SKM-1 treated with dmso at 0.1 percent for 144 hours (cell line): ENCODE measurements at regions not wholly inside any gene's neighbourhood (a gene's known extent, or its start where the extent isn't known, plus 50 kb on each side); places are given as distances from the start of the nearest gene placed in this dataset.

Source experiments
- DNase-seq: peaks from one replicate; lab custom pipeline; 2025; ENCODE audit not compliant: unreplicated experiment; lab: John Stamatoyannopoulos, UW

DNA sequence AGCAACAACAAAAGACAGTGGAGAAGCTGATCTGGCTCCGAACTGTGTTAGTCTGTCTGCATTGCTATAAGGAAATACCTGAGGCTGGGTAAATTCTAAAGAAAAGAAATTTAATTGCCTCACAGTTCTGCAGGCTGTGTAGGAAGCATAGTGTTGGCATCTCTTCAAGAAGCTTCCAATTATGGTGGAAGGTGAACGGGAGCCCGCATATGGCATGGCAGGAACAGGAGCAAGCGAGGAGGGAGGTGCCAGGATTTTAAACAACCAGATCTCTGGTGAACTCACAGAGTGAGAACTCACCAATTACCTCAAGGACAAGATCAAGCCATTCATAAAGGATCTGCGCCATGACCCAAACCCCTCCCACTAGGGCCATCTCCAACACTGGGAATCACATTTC, 293.5 kb downstream of the SMOC2 start:
- DNase-seq, result no peak

DNA sequence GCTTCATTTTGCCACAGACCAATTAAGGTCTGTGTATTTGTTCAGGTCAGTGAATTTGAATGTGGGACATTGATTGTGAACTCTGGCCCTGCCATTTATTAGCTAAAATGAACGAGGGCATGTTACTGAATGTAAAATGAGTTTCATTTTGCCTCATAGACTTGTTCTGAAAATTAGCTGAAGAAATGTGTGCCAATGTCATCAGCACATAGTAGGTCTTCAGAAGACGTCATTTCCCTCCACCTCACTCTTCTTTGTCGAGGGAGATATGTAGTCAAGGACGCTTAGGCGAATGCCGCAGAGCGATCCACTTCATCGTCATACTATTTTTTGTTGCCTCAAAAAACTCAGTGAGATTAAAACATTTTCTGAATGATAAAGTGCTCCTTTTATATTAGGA, 291.7 kb downstream of the SMOC2 start:
- no peak for DNase-seq

DNA sequence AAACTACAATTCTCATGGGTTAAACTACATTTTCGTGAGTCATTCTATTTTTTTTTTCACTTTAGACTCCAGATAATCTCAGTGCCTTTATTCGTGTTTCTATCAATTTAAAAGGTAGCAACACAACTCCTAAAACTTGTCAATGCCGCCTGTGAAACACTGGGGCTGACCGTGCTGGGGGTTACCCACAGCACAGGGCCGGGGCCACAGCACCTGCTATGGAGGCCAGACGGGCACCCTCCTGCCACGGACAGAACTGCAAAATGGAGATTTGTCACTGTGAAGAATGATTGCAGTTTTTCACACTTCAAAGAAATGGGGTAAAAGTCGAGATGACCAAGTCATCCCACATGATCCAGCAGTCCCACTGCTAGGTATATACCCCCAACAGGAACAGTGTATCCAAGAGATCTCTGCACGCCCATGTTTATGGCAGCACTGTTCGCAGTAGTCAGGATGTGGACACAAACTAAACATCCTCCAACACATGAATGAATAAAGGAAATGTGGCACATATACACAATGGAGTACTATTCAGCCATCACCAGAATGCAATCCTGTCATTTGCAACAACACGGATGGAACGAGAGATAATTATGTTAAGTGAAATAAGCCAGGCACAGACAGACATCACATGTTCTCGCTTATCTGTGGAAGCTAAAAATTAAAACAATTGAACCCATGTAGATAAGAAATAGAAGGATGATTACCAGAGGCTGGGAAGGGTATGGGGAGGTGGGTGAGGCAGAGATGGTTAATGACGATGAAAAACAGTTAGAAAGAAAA, 290.1 kb downstream of the SMOC2 start:
- no peak for DNase-seq

DNA sequence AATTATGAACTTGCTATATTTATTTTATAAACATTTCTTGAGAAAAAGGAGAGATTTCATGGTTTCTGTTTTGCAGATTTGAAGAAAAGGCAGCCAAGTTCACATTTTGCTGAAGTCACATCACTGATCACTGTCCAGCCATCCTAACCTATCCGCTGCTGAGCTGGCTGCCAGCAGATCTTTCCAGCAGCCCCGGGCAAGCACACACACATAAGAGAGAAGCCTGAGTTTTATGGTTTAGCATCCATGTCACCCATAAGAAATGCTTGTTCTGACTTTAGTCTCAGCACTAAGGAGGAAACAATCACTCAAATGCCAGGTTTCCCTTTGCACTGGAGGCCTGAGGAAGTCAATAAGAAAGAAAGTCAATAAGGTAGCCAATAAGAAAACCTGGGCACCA, 287.1 kb downstream of the SMOC2 start:
- DNase-seq, result no peak

DNA sequence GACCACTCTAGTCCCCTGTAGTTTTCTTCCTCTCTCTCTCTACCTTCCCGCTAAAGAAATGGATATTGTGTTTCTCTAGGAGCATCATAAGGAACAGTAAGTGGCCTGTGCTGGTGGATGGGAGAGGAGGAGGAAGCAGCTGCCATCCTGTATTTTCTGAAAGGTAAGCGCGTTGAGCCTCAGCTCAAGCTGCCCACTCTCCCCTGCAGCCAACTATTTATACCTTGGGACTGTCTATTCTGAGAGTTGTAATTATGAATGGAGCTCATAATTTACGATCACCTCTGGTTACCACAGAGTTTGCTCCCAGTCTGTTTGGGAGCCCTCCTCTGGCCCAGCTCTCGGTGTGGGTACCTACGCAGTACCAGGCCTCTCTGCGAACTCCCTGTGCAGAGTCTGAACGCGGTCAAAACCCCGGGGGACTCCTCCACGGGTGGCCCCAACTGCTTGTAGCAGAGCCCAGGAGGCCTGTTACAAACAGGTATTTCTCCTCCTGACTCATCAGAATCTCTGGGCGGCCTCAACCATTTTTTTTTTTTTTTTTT, 285.4 kb downstream of the SMOC2 start:
- DNase-seq, result no peak

DNA sequence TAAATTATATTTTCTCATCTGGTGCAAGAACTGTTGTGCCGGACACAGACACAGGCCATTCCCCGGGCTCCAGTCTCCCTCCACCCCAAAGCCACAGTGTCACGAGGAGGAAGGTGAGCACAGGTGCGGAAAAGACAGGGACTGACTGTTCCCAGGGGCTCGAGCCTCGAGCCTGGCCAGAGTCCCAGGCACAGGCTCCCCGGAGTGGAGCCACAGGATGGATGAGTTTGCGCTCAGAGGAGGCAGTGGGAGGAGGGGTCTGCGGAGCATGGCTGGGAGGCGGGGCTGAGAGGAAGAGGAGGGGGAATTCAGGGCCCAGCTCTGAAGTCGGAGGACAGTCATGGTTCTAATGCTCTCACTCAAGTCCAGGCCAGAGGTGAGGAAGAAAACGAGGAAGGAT, 284.8 kb downstream of the SMOC2 start:
- DNase-seq, result no peak

DNA sequence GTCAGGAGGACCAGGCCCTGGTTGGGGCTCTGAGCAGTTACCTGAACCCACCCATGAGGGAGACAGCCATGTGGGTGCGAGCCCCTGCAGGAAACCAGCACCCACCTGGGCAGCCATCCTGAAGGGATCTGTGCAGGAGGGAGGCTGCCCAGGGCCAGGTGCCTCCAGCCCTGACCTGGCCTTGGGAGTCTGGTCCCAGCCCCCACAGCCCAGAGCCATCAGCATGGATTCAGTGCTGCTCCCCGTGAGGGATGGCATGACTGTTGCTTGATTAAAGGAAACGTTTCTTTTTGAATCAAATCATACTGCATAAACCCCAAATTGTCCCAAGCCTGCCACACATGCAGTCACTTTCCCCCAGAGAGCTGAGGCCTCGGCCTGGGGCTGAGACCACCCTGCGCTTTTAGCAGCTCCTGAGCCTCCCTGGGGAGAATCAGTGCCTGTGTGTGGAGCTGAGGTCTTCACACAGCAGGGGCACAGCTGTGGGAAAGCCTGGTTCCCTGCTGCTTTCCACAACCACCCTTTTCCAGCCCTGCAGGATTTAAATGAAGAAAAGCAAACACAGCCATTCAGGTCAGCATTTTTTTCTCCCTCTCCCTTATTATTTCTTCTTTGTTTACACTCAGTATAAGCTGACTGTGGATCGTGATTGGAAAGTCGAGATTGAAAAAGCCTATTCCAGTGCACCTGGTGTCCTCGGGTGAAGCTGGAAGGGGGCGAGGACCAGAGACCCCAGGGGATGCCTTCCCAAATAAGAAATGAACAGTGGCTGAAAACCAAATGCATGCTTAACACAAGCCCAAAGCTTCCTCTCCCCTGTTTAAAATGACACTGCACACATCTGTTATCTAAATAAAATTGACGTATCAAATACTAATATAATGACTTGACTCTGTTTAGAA, 283.9 kb downstream of the SMOC2 start:
- no peak for DNase-seq

DNA sequence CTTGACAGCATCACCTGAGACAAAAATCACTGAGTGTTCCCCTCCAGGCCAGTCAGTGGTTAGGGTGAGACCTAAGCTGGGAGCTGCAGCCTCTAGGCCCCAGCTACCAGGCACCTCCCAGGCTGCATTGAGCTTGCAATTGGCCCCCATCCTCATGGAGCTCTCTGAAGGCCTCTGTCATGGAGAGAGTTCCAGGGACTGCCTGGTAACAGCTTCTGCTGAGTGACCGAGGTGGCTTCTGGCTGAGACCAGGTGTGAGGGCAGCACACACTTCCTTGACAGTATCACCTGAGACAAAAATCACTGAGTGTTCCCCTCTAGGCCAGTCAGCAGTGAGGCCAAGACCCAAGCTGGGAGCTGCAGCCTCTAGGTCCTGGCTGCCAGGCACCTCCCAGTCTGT, 283.0 kb downstream of the SMOC2 start:
- DNase-seq, result no peak

DNA sequence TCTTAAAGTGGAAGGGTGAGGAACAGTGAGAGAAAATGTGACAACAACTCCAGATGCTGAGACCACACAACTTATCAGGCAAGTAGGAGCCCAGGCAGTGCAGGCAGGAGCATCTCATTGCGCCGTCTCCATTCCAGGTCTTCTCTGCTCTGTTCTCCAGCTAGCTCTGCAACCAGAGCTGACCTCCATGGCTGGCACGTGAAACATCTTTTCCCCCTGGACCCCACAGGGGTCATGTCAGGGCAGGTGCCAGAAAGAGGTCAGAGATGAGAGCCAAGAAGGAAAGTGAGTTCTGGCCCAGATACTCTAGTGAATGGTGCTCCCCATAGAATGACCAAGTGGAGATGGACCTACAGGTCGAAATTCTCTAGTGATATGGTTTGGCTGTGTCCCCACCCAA, 281.4 kb downstream of the SMOC2 start:
- DNase-seq, result no peak

DNA sequence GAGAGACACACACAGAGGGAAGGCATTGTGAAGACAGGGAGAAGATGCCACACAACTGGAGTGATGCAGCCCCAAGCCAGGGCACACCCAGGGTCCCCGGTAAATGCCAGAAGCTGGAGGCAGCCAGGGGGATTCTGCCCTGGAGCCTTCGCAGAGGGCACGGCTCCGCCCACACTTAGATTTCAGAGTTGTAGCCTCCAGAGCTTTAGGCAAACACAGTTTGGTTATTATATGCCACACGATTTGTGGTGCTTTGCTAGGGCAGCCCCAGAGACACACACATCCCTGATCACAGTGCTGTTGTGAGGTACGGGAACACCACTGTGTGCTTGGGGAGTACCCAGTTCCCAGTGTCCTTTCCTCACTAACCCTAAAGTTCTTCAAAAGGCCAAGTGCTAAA, 280.6 kb downstream of the SMOC2 start:
- no peak for DNase-seq

DNA sequence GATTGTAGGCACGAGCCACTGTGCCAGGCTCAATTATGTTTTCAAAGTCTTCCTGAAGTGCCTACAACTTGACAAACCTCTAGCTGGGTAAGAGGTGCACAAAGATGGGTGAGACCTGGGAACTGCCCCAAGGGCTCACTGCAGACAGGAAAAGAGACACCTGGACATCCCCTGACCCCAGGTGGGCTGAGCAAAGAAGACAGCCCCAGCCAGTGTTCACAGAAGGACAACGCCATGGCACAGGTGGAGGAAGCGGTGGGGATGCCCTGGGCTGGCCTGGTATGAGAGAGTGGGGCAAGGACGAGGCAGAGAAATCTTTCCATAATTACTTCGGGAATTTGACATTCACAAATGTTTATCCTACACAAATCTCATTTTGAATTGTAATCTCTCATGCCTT, 278.9 kb downstream of the SMOC2 start:
- DNase-seq, result no peak

DNA sequence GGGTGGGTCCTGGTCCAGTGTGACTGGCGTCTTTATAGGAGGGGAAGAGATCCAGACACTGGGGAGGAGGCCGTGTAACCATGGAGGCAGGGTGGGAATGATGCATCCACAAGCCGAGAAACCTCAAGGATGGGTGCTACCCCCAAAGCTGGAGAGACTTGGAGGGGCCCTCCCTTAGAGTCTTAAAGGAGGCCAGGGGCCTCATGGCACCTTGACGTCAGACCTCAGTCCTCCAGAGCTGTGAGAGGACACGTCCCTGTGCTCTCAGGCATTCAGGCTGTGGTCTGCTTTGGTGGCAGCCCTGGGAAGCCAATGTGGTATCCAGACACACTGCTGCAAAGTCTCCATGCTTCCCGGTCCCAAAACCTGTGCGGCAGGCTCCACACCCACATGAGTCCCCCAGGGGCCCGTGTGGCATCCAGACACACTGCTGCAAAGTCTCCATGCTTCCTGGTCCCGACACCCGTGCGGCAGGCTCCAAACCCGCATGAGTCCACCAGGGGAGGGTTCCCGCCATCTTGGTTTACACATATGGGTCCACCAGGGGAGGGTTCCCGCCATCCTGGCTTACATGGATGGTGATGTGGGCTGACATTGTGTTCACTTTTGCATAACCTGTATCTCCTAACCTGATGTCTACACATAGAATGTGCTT, 278.0 kb downstream of the SMOC2 start:
- no peak for DNase-seq
